Neural progenitor cell (in vitro differentiated cells): ENCODE measurements at regions not wholly inside any gene's neighbourhood (a gene's known extent, or its start where the extent isn't known, plus 50 kb on each side); places are given as distances from the start of the nearest gene placed in this dataset.

ENCODE experiments used
- DNase-seq: peaks from one replicate; pipeline ENCODE4 v3.0.0-alpha.2; 2016; ENCODE audit warnings: low spot score
- H2AFZ ChIP-seq: fragments of 200-600 bp; sonication (generic); replicated peaks from 2 replicates; pipeline ENCODE4 v1.6.1; 2016; ENCODE audit warnings: antibody characterized with exemption
- H3F3A ChIP-seq: fragments of 200-600 bp; sonication (generic); 2 replicates; pipeline ENCODE4 v1.6.1; 2016; ENCODE audit warnings: antibody characterized with exemption, low read depth
- H3K27ac ChIP-seq: fragments of 200-600 bp; sonication (generic); 2 replicates; pipeline ENCODE4 v1.5.1; 2016; ENCODE audit warnings: mild to moderate bottlenecking
- H3K27me3 ChIP-seq: fragments of 200-600 bp; sonication (generic); 2 replicates; pipeline ENCODE4 v1.6.1; 2016; ENCODE audit warnings: mild to moderate bottlenecking, moderate library complexity
- H3K36me3 ChIP-seq: fragments of 200-600 bp; sonication (generic); 2 replicates; pipeline ENCODE4 v1.5.1; 2016
- H3K4me1 ChIP-seq: fragments of 200-600 bp; sonication (generic); 2 replicates; pipeline ENCODE4 v1.6.1; 2016; ENCODE audit warnings: mixed run types
- H3K4me2 ChIP-seq: fragments of 200-600 bp; sonication (generic); 2 replicates; pipeline ENCODE4 v1.6.1; 2016
- H3K4me3 ChIP-seq: fragments of 200-600 bp; sonication (generic); 2 replicates; pipeline ENCODE4 v1.5.1; 2016
- H3K79me2 ChIP-seq: fragments of 200-600 bp; sonication (generic); 2 replicates; pipeline ENCODE4 v1.6.1; 2016; ENCODE audit warnings: low read depth
- H3K9ac ChIP-seq: fragments of 200-600 bp; sonication (generic); 2 replicates; pipeline ENCODE4 v1.6.1; 2016
- H3K9me3 ChIP-seq: fragments of 200-600 bp; sonication (generic); 2 replicates; pipeline ENCODE4 v1.5.1; 2016; ENCODE audit warnings: low read depth
- H4K20me1 ChIP-seq: fragments of 200-600 bp; sonication (generic); 2 replicates; pipeline ENCODE4 v1.6.1; 2016; ENCODE audit warnings: low read depth
- H3K27ac Mint-ChIP-seq: 3 replicates; pipeline ENCODE4 v1.8.0; 2021; ENCODE audit warnings: mixed read lengths
- H3K27me3 Mint-ChIP-seq: 2 replicates; pipeline ENCODE4 v1.8.0; 2022; ENCODE audit warnings: low read depth, mild to moderate bottlenecking, inconsistent platforms, moderate library complexity, mixed read lengths; ENCODE audit not compliant: insufficient read depth
- H3K36me3 Mint-ChIP-seq: 3 replicates; pipeline ENCODE4 v1.8.0; 2021; ENCODE audit warnings: mixed read lengths
- H3K4me1 Mint-ChIP-seq: 3 replicates; pipeline ENCODE4 v1.8.0; 2021; ENCODE audit warnings: mixed read lengths
- H3K4me3 Mint-ChIP-seq: 3 replicates; pipeline ENCODE4 v1.8.0; 2021; ENCODE audit warnings: mild to moderate bottlenecking, moderate library complexity, mixed read lengths
- H3K9me3 Mint-ChIP-seq: 3 replicates; pipeline ENCODE4 v1.8.0; 2020; ENCODE audit warnings: mixed read lengths
- CTCF ChIP-seq: fragments of 200-600 bp; sonication (generic); IDR thresholded peaks from 2 replicates; pipeline ENCODE4 v1.5.1; 2017; ENCODE audit warnings: antibody characterized with exemption, mild to moderate bottlenecking
- EZH2 ChIP-seq: fragments of 200-600 bp; sonication (generic); IDR thresholded peaks from 2 replicates; pipeline ENCODE4 v1.6.1; 2017; ENCODE audit warnings: antibody characterized with exemption, mild to moderate bottlenecking, moderate library complexity
- EZH2phosphoT487 ChIP-seq: fragments of 200-600 bp; sonication (generic); IDR thresholded peaks from 2 replicates; pipeline ENCODE4 v1.6.1; 2017; ENCODE audit warnings: antibody characterized with exemption

- H3K9me3 Mint-ChIP-seq, result no peaks in the 10 kb centered on the region
- H3K27me3 Mint-ChIP-seq, result peaks cover 12% of the 10 kb centered on the region
- Histone ChIP-seq H4K20me1 (no peaks in the 10 kb centered on the region), H3K79me2 (no peaks in the 10 kb centered on the region), H3F3A (peaks cover 16% of the 10 kb centered on the region), H3K9ac (no peak overlapping the region), H3K27me3 (peaks cover 50% of the 10 kb centered on the region), H3K9me3 (no peaks in the 10 kb centered on the region), H3K4me2 (no peak overlapping the region), H3K4me1 (peaks cover 13% of the 10 kb centered on the region), H3K27ac (no peak overlapping the region), H2AFZ (no peak overlapping the region), H3K4me3 (no peak overlapping the region), H3K36me3 (no peaks in the 10 kb centered on the region)
- no peak overlapping the region for H3K4me3 Mint-ChIP-seq
- H3K36me3 Mint-ChIP-seq, result no peaks in the 10 kb centered on the region
- TF ChIP-seq CTCF, result no peak
- no peak for TF ChIP-seq EZH2phosphoT487
- no peak for TF ChIP-seq EZH2
- H3K4me1 Mint-ChIP-seq, result peaks cover 4% of the 10 kb centered on the region
- H3K27ac Mint-ChIP-seq, result no peak overlapping the region
- DNase-seq, result no peak
Observed at GRCh38 chr7:69452797-69453196, 145.5 kb upstream of the AUTS2 start.

- peak overlapping the region; percentile 19 for H3K27ac ChIP-seq
- H4K20me1 ChIP-seq, result no peaks in the 10 kb centered on the region
- peaks cover 9% of the 10 kb centered on the region for H3K27me3 Mint-ChIP-seq
- H3K9me3 Mint-ChIP-seq, result peaks cover 2% of the 10 kb centered on the region
- peaks cover 8% of the 10 kb centered on the region for H3K4me1 ChIP-seq
- peaks cover 10% of the 10 kb centered on the region for H3K4me1 Mint-ChIP-seq
- H3K27me3 ChIP-seq, result peaks cover 2% of the 10 kb centered on the region
- no peaks in the 10 kb centered on the region for H3K36me3 ChIP-seq
- no peak overlapping the region for H3K4me3 ChIP-seq
- H3K36me3 Mint-ChIP-seq, result no peaks in the 10 kb centered on the region
- H3K9me3 ChIP-seq, result no peaks in the 10 kb centered on the region
- no peak for TF ChIP-seq EZH2
- TF ChIP-seq CTCF, result no peak
- no peak for TF ChIP-seq EZH2phosphoT487
- H3K4me2 ChIP-seq, result peak overlapping the region; percentile 50
- H3K27ac Mint-ChIP-seq, result no peak overlapping the region
- no peak overlapping the region for H2AFZ ChIP-seq
- no peak overlapping the region for H3K9ac ChIP-seq
- peak; percentile 76 for DNase-seq
- peak overlapping the region; percentile 16 for H3K4me3 Mint-ChIP-seq
- peaks cover 15% of the 10 kb centered on the region for H3F3A ChIP-seq
- H3K79me2 ChIP-seq, result no peaks in the 10 kb centered on the region
Observed at GRCh38 chr7:69457595-69458504, 140.4 kb upstream of the AUTS2 start.

GRCh38 chr7:69464035-69464434, 134.2 kb upstream of the AUTS2 start:
- H3K4me2 ChIP-seq, result no peak overlapping the region
- no peak overlapping the region for H3K4me3 Mint-ChIP-seq
- H3K27ac Mint-ChIP-seq, result no peak overlapping the region
- peaks cover 3% of the 10 kb centered on the region for H3F3A ChIP-seq
- no peaks in the 10 kb centered on the region for H3K4me1 ChIP-seq
- H3K36me3 ChIP-seq, result no peaks in the 10 kb centered on the region
- no peaks in the 10 kb centered on the region for H4K20me1 ChIP-seq
- H3K27me3 ChIP-seq, result no peaks in the 10 kb centered on the region
- no peak overlapping the region for H3K9ac ChIP-seq
- peaks cover 3% of the 10 kb centered on the region for H3K27me3 Mint-ChIP-seq
- H3K27ac ChIP-seq, result no peak overlapping the region
- H3K9me3 ChIP-seq, result peaks cover 7% of the 10 kb centered on the region
- no peaks in the 10 kb centered on the region for H3K4me1 Mint-ChIP-seq
- no peaks in the 10 kb centered on the region for H3K36me3 Mint-ChIP-seq
- TF ChIP-seq CTCF (no peak), EZH2phosphoT487 (no peak), EZH2 (no peak)
- H3K9me3 Mint-ChIP-seq, result peaks cover 9% of the 10 kb centered on the region
- H3K4me3 ChIP-seq, result no peak overlapping the region
- H2AFZ ChIP-seq, result no peak overlapping the region
- no peaks in the 10 kb centered on the region for H3K79me2 ChIP-seq
- no peak for DNase-seq
